Peyer's patch (tissue), 4 donors: ENCODE measurements at regions not wholly inside any gene's neighbourhood (a gene's known extent, or its start where the extent isn't known, plus 50 kb on each side); places are given as distances from the start of the nearest gene placed in this dataset.

ENCODE experiments used
- CTCF ChIP-seq, 6 experiments: fragments of 450-650 bp in 4 of 6; fragments of 200-600 bp in 2 of 6; sonication (generic) in 1 of 6; IDR thresholded peaks; one replicate each; pipeline ENCODE4 v1.5.1; 2017 to 2019; ENCODE audit warnings: antibody characterized with exemption in 6 of 6, mild to moderate bottlenecking in 3 of 6, moderate library complexity in 1 of 6
- POLR2A ChIP-seq, 2 donors: fragments of 450-650 bp; IDR thresholded peaks; one replicate each; pipeline ENCODE4 v1.5.1; 2017; ENCODE audit warnings: antibody characterized with exemption in 2 of 2, mild to moderate bottlenecking in 2 of 2, moderate library complexity in 2 of 2

GRCh38 chr12:67531501-67531900 lies 117.0 kb upstream of the DYRK2 start:
- TF ChIP-seq POLR2A (IDR thresholded peaks at IDR 0.05) (no peak), CTCF (IDR thresholded peaks at IDR 0.05) (no peak)
